ENCODE measurements at regions not wholly inside any gene's neighbourhood (a gene's known extent, or its start where the extent isn't known, plus 50 kb on each side); places are given as distances from the start of the nearest gene placed in this dataset.
A peak's percentile ranks its signal among the peaks of the same experiment; 100 is the strongest.
"Not testable (repeated sequence)": the region's sequence is repeated elsewhere in the genome, so short reads cannot be mapped to it uniquely, and the experiment has no call there.

DNA sequence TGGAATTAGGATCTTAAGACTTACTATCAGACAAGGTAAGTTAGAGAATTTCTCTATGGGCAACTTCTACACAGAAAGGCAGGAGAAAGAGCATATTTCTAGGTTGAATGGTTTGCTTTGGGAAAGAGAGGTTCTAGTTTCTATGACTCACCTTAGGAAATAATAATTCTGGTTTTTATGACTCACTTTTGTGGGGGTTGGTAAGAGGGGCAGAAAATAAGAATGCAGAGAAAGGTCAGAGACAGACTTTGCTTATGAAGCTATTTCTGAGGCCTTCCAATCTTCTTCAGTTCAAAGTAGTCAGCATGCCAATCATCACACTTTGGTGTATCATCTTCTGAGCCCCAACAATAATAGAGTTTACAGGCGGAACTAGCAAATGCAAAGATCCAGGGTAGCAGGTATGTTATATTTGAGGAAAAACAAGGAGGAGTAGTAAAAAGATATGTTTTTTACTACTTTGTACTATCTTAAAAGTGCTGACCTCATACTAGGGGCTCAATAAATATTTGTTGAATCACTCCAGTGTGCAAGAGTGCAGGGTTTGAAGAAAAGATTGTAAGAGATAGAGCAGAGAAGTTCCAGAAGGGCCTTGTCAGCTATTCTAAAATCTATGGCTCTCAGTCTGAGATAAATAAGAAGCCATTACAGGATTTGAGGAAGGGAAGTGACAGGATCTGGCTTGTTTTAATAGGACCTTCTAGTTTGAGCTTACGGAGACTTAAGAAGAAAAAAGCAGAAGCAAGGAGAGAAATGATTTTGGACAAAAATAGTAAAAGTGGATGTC lies 56.7 kb upstream of the LRFN5 start:
- DNase-seq: peak; percentile 0

DNA sequence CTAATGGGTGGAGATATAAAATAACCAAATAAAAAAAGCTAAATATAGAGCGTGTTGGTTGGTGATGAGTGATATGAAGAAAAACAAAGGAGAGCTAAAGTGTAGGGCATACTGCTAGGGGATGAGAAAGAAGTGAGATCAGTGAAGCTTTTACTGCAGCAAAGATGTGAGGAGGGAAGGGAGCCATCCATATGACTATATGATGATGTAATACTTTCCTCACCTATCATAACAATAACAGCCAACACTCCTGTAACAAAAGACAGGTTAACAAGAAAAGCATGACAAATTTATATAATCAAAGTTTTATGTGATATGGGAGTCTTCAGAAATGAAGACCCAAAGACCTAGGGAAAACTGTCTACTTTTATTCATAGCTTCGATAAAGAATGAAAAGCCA lies 57.4 kb upstream of the LRFN5 start:
- DNase-seq: no peak

DNA sequence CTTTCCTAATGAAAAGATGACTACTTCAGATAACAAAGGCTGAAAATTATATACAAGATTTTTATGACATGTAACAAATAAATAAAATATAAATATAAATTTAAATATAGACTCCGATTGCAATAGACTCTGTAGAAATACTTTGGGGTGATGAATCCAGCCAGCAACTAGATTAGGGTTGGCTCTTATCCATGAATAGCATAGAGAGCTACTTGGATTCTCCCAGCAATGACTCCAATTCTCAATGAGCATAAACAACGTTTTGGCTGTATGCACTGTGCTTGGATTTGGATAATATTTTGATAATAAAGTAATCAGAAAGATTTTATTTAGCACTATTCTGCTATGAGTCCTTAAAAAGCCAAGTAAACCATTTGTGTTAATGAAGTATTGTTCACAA lies 58.0 kb upstream of the LRFN5 start:
- DNase-seq: no peak

DNA sequence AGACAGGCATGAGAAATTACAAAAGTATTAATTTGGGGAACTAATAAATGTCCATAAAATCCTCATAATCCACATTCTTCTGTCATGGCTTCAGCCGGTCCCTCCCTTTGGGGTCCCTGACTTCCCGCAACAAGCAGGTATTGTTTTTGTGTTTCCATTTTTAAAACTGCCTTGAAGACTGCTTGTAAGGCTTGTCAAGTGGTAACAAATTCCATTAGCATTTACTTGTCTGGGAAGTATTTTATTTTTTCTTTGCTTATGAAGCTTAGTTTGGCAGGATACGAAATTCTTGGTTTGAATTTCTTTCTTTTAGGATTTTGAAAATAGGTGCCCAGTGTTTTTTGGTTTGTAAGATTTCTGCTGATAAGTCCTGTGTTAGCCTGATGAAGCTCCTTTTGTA lies 65.3 kb upstream of the LRFN5 start:
- no peak for DNase-seq

DNA sequence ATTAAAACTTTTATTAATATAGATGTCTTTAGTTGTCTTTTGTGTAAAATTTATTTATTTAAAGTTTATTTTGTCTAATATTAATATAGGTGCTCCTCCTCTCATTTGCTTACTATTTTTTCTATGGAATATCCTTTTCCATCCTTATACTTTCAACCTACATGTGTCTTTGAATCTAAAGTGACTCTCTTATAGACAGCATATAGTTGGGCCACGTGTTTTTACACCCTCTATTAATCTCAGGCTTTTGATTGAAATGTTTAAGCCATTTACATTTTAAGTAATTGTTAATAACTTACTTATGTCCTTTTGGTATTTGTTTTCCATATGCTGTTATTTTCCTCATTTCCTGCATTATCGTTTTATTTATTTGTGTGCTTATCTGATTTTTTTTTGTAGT lies 74.4 kb upstream of the LRFN5 start:
- no peak for DNase-seq

DNA sequence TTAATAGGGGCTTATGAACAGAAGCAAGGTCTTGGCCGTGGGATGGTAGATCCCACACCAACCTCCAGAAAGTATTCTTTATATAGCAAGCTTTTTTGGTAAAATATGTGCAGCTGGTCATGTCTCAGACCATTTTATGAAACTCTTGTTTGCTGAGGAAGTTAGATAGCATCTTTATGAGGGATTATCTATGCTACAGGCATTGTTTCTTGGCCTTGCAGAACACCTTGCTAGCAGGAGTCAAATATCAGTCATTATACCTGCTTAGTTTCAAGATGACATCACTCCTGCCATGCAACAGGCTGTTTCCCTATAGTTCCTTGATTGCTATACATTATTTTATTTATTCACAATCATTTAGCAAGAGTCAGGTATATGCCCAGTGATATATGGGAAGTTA lies 84.8 kb upstream of the LRFN5 start:
- no peak for DNase-seq

DNA sequence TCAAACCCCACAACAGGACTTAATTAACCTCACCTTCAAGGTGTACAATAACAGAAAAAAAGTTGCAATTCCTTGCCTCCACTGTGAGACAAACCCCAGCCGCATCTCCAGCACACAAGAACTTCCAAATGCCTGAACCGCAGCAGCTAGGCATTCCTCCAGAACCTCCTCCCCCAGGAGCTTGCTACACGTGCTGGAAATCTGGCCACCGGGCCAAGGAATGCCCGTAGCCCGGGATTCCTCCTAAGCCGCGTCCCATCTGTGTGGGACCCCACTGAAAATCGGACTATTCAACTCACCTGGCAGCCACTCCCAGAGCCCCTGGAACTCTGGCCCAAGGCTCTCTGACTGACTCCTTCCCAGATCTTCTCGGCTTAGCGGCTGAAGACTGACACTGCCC lies 88.6 kb upstream of the LRFN5 start:
- DNase-seq: not testable (repeated sequence)

DNA sequence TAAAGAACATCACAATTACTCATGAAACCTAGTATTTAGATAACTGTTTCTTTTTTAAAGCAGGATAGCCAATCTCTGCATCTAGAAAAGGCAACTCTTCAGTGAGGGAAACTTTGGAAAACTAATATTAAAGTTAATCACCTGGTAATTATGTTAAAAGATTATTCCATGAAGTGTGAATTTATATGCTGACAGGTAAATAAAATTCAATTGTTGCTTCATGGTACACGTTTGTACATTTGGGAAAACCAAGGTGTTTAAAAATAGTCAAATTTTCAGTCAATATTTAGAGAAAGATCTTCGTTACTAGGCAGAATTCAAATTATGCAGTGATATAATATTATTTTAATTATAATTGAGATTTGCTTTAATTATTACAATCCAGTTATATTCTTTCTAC lies 100.1 kb upstream of the LRFN5 start:
- no peak for DNase-seq

DNA sequence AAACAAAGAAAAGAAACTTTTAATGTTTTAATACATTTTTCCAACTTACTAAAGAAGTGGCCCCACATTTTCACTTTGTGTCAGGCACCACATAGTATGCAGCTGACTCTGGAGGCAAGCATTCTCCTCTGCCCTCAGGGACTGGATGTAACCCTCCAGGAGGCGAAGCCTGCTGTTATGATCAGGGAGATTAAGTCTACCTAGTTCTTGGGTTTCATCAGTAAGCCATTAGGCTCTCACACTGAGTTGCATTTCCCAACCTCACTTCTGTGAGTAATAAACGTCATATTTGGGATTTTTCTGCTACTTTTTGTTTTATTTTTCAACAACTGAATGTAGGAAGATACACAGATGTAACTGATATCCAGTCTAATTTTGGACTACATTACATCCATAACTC lies 101.2 kb upstream of the LRFN5 start:
- DNase-seq: no peak

DNA sequence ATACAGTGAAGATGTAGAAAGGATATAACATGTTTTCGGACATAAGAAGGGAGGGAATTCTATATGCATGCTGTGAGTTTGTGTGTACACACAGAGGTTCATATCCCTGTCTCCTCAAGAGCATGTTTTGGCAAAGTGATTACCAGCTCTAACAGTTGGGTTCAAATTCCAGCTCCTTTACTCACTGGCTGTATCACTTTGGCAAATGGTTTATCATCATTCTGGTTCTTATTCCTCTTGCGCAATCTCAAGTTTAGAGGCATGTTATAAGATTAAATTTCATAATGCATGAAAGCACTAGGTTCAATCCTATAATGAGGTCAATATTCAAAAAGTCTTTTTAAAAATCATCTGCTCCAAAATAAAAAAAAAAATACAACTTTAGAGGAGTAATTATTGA lies 107.7 kb upstream of the LRFN5 start:
- DNase-seq: no peak

DNA sequence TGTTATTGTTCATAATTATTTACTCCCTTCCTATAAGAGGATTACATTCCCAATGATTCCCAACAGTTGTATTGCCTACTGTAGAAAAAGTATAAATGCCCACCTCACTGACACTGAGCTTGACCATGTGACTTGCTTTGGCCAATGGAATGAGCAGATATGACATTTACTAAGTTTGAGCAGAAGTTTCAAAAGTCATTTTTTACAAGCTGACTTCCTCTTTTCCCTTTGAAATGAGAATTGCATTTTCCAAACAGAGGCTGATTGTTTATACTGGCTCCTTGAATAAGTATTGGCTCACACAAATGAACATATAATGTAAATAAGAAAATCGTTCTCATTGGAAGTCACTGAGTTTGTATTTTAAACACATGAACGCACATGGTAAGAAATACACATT lies 116.4 kb upstream of the LRFN5 start:
- DNase-seq: no peak

DNA sequence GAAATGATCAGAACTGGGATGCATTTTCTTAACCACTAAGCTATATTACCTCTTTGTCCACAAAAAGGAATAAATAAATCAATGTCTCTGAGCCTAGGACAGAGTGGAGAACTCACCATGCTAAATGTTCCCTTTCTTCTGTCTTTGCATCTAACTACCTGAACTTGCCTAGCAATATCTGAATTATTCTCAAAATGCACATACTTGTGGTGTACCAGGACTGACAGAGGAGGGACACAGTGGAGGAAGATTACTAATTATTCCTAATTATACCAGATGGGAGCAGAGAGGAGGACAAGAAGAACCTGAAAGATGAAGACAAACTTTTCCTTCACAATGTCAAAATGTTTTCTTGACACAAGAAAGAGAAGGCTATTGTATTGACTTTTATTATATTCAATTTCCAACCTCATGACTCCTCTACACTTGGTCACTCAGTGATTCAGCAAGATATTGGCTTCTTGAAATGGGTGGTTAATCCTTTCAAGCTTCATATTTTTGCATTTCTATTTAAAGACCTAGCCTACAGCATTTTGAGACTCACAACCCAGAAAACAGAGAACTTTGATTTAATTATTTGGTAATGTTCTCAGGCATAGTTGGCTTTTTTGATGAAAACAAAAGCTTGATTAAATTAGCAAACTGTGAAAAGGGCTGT lies 117.2 kb upstream of the LRFN5 start:
- no peak for DNase-seq

DNA sequence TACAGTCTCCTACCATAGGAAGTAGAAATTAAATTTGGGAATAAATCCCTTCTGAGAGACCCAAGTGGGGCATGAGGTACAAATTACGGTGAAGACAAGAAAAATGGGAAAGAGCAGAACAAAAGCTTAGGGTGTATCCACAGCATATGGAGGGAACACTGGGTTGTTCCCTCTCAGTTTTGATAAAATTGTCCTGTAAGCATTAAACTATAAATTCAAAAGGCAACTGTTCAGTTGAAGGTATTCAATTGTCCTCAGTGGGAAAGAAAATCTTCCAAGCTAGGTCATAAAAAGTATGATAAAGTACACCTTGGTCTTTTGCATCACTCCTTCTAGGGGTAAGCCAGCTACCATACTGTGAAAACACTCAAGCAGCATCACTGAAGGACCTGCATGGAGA lies 118.3 kb upstream of the LRFN5 start:
- no peak for DNase-seq

DNA sequence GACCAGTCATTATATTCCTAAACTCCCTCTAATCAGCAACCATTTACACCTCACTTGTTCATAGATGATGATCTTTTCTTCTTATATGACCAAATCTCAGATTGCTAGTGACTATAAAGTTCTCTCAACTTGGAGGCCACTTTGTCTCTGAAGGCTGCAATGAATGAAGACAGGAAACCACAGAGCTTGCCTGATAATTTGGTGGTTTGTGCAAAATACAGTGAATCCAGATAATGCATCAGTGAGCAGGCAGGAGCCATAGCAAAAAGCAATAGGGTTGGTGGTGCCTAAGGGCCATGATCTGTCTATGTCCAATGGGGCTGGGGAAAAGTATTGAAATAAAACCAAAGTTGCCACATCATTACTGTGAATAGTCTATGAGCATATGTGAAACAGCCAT lies 123.8 kb upstream of the LRFN5 start:
- DNase-seq: peak; percentile 2

DNA sequence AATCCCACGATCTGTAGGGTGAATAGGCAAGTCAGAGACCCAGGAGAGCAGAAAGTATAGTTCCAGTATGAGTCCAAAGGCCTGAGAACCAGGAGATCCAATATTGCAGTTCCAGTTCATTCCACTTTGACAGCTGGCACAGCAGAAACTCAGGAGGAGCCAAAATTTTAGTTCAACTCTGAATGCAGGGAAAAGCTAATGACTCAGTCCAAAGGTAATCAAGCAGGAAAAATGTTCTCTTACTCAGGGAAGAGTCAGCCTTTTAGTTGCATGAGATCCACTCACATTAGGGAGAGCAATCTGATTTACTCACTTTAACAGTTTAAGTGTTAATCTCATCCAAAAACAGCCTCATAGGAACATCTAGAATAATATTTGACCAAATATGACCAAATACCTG lies 130.2 kb upstream of the LRFN5 start:
- no peak for DNase-seq

DNA sequence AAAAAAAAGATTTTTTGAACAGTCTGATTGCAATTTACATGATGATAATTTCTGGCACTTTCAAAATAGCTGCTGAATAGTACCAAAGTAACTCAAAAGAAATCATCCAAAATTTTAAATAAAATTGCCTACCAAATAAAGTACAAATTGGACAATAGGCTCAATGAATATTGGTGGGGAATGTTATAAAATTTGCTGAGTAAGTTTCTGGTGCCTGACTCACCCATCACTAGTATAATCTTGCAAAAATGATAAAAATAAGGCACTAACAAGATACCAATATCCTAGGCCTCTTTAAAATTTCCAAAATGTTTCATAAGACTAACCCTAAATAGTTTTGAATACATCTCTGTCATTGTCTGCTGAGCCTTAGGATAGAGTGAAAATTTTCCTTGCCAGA lies 145.3 kb upstream of the LRFN5 start:
- no peak for DNase-seq

DNA sequence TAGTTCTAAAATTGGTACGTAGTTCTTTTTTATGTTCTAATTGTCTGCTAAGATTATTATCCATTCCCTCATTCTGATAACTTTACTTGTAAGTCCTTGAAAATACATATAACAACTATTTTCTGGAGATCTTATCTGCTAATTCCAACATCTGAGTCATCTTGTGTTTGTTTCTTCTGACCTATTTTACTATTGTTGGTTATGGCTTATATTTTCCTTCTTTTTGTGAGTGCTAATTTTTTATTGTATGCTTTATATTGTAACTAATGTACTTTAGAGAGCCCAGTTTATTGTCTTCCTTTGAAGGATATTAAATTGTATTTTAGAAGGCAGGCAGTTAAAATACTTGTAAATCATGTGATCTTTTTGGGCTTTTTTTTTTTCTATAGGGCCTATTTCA lies 149.3 kb upstream of the LRFN5 start:
- DNase-seq: no peak

DNA sequence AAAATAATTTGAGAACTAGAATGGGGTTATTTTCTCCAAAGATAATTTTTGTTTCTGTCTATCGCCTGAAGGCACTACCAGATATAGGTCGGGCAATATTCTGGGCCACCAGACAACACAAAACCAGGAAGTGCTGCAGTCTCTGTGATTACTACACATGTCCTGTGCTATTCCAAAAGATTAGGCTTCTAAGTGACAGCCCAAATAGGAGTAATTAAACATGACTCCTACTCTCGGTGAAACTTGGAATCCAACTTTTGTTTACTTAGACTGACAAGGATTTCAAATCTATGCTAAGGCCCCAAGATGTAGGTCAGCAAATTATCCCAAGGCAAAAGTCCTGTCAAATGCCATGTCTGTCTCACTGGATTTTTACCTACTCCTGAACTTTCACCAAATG lies 157.6 kb upstream of the LRFN5 start:
- no peak for DNase-seq

DNA sequence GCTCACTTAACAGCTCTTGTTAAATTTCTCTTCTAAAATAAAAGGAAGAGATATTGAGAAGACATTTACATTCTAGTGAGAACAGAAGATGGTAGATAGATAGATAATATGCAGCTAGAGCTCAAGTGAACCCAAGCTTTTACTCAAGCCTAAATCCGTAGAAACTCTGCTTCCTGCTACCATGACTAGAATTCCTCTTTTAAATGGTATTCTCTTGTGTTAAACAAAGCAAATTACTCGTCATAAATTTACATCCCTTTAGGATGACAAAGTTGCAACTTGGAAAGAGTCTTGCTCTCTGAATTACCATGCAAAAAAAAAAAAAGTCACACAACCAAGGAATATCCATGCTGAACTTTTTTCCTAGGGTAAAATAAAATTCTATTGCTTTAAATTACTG lies 160.7 kb upstream of the LRFN5 start:
- DNase-seq: no peak

DNA sequence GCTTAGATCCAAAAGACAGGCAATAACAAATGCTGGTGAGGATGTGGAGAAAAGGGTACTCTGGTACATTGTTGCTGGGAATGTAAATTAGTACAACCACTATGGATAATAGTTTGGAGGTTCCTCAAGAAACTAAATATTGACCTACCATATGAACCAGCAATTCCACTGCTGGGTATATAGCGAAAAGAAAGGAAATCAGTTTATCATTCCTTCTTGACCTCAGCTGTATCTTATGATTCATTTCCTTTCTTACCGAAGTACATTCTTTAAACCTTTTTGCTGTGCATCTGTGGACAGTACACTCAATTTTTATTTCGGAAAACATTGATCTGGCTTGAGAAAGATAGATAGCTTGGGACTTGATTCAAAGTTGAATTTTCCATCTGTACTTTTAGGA lies 183.2 kb upstream of the LRFN5 start:
- no peak for DNase-seq

DNA sequence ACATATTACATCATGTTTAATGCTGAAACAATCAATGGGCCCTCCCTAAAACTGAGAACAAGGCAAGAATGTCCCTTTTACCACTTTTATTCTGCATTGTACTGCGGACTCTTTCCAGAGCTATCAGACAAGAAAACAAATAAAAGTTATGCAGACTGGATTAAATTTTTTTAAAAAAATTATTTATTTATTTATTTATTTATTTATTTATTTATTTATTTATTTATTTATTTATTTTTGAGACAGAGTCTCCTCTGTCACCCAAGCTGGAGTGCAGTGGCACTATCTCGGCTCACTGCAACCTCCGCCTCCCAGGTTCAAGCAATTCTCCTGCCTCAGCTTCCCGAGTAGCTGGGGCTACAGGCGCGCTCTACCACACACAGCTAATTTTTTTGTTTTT lies 185.4 kb upstream of the LRFN5 start:
- DNase-seq: not testable (repeated sequence)

DNA sequence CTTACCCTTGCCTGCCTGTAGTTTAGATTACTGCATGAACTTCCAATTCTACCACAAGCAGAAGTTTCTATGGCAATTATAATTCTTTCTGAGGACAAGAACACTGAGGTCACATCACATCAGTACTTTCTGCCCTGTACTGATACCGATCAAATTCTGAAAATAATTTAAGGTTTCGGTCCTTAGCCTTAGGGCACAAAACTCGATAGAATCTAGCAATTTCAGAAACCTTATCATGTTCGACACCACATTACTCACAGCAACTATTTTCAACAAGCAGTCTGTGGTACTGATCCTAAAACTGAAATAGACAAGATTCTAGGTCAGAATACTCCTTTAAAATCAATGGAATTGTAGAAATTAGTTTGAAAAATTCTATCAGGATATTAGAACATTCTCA lies 187.0 kb upstream of the LRFN5 start:
- no peak for DNase-seq

DNA sequence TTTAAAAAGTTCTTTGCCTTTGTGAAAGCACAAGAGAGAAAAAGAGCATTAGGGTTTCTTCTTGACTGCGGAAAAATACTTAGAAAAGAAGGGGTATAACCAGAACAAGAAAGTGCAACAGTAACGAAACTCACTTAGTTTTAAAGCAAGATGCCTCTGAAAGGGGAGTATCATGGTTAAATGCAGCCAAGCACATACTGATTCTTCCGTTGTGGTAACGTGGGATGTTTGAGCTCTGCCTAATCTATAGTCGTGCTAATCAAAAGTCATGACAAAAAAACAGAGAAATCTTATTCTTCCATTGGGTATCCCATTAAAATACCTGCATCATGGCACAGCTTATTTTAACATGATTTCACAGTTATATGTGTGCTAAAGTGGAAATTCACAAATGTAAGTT lies 187.8 kb upstream of the LRFN5 start:
- DNase-seq: no peak

DNA sequence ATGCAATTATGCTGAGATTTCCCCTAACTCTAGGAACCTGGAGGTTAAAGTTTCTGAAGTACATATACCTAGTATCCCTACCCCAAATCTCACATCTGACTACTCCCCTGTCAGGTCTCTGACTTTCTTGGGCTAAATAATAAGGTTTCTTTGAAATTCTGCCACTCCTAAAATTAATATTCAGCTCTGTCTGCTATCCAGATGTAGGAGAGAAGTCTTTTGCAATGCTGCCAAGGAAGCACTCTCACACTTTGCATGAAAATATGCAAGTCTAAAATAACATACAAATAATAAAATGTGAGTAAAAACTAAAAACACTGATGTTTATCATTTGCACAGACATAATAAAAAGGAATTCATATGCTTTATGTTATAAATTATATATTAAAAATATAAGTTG lies 196.9 kb upstream of the LRFN5 start:
- DNase-seq: no peak

DNA sequence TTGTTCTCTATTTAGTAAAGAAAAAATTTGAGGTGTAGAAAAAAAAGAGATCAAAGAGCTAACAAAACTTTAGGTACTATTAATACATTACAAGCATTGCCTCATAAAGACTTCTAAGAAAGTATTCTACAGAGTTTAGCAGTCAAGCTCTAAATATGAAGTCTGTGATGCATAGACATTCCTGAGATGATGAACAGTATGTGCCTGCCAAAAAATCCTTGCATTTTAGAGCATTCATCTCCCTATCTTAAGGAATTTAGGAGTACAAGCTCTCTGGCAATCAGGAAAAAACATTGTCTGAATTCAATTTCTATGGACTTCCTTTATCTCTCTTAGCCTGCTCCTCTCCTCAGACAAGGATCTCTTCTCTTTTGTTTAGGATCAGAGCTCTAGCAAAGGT lies 202.6 kb upstream of the LRFN5 start:
- DNase-seq: no peak
